ENCODE measurements at regions not wholly inside any gene's neighbourhood (a gene's known extent, or its start where the extent isn't known, plus 50 kb on each side); places are given as distances from the start of the nearest gene placed in this dataset.

GRCh38 chr14:39773387-39774126 lies 341.3 kb upstream of the FBXO33 start (continued):
- TF ChIP-seq, protein P1, sequence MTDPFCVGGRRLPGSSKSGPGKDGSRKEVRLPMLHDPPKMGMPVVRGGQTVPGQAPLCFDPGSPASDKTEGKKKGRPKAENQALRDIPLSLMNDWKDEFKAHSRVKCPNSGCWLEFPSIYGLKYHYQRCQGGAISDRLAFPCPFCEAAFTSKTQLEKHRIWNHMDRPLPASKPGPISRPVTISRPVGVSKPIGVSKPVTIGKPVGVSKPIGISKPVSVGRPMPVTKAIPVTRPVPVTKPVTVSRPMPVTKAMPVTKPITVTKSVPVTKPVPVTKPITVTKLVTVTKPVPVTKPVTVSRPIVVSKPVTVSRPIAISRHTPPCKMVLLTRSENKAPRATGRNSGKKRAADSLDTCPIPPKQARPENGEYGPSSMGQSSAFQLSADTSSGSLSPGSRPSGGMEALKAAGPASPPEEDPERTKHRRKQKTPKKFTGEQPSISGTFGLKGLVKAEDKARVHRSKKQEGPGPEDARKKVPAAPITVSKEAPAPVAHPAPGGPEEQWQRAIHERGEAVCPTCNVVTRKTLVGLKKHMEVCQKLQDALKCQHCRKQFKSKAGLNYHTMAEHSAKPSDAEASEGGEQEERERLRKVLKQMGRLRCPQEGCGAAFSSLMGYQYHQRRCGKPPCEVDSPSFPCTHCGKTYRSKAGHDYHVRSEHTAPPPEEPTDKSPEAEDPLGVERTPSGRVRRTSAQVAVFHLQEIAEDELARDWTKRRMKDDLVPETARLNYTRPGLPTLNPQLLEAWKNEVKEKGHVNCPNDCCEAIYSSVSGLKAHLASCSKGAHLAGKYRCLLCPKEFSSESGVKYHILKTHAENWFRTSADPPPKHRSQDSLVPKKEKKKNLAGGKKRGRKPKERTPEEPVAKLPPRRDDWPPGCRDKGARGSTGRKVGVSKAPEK (CRISPR knock-in tag; IDR thresholded peaks at IDR 0.05; ENCODE audit: borderline replicate concordance), result no peak
- no peak for TF ChIP-seq ZNF224 (CRISPR knock-in tag; IDR thresholded peaks at IDR 0.05)
- no peak for TF ChIP-seq JUN (CRISPR knock-in tag; IDR thresholded peaks at IDR 0.05)
- TF ChIP-seq ZNF614 (CRISPR knock-in tag; IDR thresholded peaks at IDR 0.05; ENCODE audit: borderline replicate concordance), result no peak
- TF ChIP-seq, protein P2, sequence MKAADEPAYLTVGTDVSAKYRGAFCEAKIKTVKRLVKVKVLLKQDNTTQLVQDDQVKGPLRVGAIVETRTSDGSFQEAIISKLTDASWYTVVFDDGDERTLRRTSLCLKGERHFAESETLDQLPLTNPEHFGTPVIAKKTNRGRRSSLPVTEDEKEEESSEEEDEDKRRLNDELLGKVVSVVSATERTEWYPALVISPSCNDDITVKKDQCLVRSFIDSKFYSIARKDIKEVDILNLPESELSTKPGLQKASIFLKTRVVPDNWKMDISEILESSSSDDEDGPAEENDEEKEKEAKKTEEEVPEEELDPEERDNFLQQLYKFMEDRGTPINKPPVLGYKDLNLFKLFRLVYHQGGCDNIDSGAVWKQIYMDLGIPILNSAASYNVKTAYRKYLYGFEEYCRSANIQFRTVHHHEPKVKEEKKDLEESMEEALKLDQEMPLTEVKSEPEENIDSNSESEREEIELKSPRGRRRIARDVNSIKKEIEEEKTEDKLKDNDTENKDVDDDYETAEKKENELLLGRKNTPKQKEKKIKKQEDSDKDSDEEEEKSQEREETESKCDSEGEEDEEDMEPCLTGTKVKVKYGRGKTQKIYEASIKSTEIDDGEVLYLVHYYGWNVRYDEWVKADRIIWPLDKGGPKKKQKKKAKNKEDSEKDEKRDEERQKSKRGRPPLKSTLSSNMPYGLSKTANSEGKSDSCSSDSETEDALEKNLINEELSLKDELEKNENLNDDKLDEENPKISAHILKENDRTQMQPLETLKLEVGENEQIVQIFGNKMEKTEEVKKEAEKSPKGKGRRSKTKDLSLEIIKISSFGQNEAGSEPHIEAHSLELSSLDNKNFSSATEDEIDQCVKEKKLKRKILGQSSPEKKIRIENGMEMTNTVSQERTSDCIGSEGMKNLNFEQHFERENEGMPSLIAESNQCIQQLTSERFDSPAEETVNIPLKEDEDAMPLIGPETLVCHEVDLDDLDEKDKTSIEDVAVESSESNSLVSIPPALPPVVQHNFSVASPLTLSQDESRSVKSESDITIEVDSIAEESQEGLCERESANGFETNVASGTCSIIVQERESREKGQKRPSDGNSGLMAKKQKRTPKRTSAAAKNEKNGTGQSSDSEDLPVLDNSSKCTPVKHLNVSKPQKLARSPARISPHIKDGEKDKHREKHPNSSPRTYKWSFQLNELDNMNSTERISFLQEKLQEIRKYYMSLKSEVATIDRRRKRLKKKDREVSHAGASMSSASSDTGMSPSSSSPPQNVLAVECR (CRISPR knock-in tag; IDR thresholded peaks at IDR 0.05; ENCODE audit: borderline replicate concordance), result no peak
- no peak for TF ChIP-seq HNRNPLL (IDR thresholded peaks at IDR 0.05; ENCODE audit: low read depth, low read length, poor library complexity, severe bottlenecking)

All from HepG2 (cell line).